ENCODE measurements at regions not wholly inside any gene's neighbourhood (a gene's known extent, or its start where the extent isn't known, plus 50 kb on each side); places are given as distances from the start of the nearest gene placed in this dataset.

GRCh38 chr10:78830976-78831375 lies 237.8 kb upstream of the ZMIZ1 start:
- TF ChIP-seq CTCF (IDR thresholded peaks at IDR 0.05) (no peak), POLR2AphosphoS5 (IDR thresholded peaks at IDR 0.05) (no peak), POLR2A (IDR thresholded peaks at IDR 0.05) (no peak)
